ENCODE measurements at regions not wholly inside any gene's neighbourhood (a gene's known extent, or its start where the extent isn't known, plus 50 kb on each side); places are given as distances from the start of the nearest gene placed in this dataset.

DNA sequence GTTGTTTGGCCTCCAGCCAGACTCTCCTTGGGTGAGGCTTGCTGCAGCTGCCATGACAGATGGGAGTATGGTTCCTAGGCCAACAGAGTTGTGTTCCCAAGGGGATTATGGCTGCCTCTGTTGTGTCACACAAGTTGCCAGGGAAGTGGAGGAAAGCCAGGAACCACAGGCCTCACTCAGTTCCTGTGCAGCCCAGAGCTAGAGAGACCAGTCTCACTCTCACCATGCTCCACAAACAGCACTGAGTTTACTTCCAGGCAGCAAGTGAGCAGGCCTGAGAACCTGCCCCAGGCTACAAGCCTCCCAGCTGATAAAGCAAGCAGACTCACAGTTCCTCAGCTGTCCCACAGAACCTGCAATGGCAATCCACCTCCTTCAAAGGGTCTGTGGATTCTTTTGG is 273.6 kb upstream of the TAS2R1 start:
- DNase-seq = no peak

DNA sequence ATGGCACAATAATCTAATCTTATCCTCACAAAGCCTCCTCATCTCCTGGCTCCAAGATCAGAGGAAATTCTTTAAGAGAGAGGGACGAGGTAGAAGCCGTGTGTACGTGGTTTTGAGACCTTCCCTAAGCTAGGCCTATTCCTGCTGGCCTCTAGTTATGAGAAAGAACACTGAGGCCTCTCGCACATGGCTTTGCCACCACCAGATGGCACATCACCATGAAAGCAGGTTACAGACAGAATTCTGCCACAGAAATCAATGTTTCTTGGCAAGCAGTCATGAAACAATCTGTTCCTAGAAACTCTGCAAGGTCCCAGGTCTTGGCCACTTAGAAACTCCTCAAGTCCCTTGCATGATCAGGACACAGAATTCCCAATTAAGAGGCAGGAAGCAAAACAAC is 268.2 kb upstream of the TAS2R1 start:
- DNase-seq = no peak

GRCh38 chr5:9895302-9895645 is 265.1 kb upstream of the TAS2R1 start:
- DNase-seq = no peak

- DNase-seq = no peak
Measured at GRCh38 chr5:9894571-9895301, 264.6 kb upstream of the TAS2R1 start.

DNA sequence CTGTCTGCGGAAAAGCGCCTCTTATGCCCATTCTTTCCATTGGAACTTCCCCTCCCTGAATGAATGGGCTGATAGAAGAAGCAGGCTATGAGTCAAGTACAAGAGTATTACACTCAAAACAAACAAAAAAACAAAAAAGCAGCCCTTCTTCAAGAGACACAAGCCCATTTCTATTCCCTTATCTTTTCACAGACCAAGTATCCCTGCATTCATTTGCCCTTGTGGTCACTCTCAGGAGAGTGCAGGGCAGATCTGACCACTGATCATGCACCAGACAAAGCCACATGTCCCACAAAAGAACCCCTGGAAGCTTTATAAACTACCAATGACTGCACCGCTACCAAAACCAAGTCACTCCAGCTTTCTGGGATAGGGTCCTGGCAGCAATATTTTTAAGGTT is 262.5 kb upstream of the TAS2R1 start:
- no peak for DNase-seq

DNA sequence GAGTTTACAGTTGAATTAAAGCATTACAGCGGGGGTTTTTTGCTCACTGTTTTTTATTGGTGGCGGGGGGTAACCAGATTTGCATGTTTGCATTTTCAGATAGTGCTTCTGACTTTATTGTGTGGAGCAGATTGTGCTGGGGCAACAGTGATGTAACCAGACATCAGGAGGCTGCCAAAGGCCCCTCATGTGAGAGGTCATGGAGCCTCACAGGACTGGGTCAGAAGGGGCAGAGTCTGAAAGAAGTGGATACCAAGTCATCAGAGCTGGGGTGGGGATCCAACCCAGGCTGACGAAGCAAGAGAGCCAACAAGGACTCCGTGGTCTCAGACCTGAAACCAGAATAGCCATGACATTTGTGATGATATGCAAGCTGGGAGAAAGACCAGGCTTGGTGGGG is 259.4 kb upstream of the TAS2R1 start:
- no peak for DNase-seq

DNA sequence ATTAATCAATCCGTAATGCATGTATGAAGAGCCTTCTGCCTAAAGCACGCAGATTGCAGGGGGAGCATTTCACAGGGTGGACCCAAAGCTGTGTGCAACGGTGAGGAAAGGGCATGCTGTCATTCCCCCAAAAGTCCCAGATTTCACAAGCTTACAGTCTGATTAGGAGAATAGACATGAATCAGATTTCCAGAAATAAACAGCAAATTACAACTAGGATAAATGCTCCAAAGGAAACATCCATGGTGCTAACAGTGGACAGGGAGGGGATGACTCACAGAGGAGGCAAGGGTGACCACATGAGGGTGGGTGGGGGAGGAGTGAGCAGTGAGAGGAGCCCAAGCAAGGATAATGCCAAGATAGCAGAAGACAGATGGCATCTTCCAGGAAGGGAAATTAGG is 258.4 kb upstream of the TAS2R1 start:
- DNase-seq = no peak

GRCh38 chr5:9885164-9885563 is 255.0 kb upstream of the TAS2R1 start:
- no peak for DNase-seq

GRCh38 chr5:9878206-9878605 is 248.1 kb upstream of the TAS2R1 start:
- no peak for DNase-seq

GRCh38 chr5:9877488-9877887 is 247.3 kb upstream of the TAS2R1 start:
- DNase-seq = no peak

GRCh38 chr5:9876451-9876850 is 246.3 kb upstream of the TAS2R1 start:
- no peak for DNase-seq

DNA sequence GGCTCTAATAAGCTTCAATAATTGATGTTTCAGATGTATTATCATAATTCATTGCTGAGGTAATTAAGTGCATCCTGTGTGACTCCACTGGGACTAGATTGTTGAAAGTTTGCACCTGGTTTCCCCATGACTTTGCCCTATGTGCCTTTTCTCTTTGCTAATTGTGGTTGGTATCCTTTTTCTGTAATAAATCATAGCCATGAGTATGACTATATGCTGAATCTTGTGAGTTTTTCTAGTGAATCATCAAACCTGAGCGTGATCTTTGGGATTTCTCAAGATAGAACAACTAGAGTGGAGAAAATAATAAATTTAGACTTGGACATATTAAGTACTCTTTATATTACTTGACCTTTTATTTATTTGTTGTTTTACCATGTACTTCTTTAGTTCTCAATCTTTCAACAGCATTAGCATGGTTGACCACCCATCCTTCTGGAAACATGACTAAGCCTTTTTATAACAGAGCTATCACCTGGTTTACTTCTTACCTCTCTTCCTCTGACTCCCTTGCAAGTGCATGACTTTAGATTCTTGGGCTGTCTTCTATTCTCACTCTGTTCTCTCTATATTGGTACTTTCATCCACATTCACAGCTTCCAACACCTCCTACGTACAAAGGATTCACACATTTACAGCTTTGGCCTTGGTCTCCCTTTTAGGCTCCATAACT is 239.6 kb upstream of the TAS2R1 start:
- DNase-seq = no peak

GRCh38 chr5:9865574-9865973 is 235.4 kb upstream of the TAS2R1 start:
- no peak for DNase-seq

GRCh38 chr5:9864791-9865190 is 234.6 kb upstream of the TAS2R1 start:
- DNase-seq = no peak

- no peak for DNase-seq
Measured at GRCh38 chr5:9863486-9863885, 233.3 kb upstream of the TAS2R1 start.

DNA sequence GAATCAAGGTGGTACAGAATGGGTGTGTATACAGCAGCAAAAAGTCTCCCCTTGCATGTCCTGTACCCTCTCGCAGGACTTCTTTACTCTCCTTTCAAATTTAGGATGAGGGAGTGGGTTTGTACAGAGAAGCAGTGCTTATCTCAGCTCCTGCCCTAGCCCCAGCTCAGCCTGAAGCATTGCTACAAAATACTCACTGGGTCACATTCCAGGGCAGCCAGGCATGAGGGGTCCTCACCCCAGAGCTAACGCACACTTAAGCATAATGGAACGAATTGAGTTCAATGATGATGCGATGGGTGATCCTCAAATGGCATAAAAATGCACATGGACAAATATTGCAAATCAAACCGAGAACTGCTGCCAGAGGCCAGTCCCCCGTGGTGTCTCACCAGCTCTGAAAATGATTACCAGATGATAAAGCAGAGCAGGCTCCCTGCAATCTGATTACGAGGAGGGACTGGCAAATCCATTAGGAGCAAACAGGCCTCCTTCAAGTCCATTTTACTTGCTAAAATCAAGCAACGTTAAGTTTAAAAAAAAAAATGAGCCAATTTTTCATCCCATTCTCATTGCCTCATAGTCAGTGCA is 231.6 kb upstream of the TAS2R1 start:
- no peak for DNase-seq

DNA sequence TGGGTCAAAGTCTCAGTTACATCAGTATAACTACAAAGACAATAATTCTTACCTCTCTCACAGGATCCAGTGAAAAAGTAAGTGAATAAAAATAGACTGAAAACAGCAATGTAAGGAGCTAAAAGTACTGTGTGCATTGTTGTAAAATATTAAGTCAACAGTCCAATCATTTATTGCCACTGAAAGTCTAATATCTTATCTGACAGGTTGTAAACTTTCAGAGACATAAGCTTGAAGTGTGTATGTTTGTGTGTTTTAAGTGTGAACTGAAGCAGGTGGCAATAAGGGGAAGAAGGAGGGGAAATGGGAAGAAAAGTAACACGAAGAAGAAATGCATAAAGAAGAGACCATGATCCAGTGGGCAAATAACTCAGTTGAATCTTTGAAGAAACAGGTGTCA is 229.7 kb upstream of the TAS2R1 start:
- DNase-seq = no peak

DNA sequence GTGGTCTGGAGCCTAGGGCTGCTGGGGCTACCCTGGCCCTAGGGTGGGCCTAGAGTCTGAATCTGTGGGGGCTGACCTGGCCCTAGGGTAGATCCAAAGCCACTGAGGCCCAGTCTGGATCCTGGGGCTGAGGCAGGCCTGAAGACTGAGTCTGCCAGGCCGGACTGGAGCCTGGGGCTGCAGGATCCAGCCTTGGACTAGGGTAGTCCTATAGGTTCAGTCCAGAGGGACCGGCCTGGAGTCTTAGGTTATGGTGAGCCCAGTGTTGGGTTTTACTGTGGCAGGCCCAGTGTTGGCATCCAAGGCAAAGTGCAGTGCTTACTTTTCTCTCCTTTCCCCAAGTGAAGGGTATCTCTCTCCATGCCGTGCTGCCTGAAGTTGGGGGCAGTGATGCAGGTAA is 227.9 kb upstream of the TAS2R1 start:
- DNase-seq = no peak

DNA sequence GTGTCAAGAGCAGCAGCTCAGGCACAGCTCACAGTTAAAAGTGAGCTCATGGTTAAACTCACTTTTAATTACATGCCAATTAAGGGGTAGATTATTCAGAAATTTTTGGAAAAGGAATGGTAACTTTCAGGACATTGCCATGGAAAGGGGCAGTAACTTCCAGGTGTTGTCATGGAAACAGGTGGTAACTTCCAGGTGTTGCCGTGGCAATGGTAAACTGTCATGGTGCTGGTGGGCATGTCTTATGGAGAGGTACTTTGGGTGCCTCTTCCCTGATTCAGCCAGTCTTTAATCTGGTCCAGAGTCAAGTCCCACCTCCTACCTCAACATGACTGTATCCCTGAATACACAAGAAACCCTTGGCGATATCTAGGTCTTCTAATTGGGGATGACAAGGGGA is 223.2 kb upstream of the TAS2R1 start:
- DNase-seq = no peak

DNA sequence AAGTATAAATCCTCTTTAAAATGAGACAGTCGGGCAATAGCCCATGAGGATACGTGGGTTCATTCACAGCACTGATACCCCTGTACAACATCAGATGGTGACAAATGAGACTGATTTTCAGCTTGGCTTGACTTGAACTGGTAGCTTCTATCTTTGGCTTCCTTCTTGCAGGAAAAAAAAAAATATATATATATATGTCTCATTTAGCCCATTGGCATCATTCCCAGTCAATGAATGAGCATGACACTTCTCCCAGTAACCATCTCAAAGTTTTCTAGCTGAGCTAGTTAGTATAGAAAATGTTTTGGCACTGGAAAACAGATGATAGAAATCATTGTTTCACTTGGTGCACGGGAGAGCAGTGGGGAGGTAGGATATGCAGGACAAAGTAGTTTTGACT is 222.5 kb upstream of the TAS2R1 start:
- DNase-seq = no peak

DNA sequence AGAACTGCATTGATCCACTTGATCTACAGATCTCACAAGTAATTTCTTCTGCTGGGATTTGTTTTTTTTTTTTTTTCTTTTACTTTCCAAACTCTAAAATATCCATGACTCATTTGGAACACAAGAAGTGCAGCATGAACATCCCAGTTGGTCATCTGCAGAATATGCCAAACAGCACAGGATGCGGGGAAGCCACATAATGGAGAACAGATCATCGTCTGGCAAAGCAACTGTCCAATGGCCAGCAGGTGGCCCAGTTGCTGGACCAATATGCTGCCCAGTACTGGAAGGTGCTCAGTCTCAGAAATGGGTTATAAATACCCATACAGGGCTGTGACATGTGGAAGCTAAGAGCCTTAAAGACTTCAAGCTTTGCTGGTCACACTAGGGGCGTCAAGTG is 221.3 kb upstream of the TAS2R1 start:
- no peak for DNase-seq

- DNase-seq = no peak
Measured at GRCh38 chr5:9850456-9850855, 220.3 kb upstream of the TAS2R1 start.

- no peak for DNase-seq
Measured at GRCh38 chr5:9847631-9848030, 217.5 kb upstream of the TAS2R1 start.

DNA sequence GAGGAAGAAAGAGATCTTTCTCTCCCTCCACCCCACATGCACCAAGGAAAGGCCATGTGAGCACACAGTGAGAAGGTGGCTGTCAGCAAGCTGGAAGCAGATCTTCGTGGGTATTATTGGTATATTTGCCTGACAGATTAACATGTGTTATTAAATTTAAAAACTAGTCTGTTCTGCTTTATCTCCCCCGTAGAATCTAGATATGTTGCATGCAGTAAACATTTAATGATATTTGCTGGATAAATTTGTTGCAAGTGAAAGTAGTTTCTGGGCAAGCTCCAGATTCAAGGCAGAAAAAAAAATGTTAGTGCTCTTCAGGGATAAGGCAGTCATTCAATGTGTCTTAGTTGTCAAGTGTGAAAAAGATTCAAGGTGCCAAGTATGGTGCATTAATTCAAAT is 215.0 kb upstream of the TAS2R1 start:
- no peak for DNase-seq

Data from inflammatory macrophage treated with lipopolysaccharide for 4 hours (primary cell).